ENCODE measurements at regions not wholly inside any gene's neighbourhood (a gene's known extent, or its start where the extent isn't known, plus 50 kb on each side); places are given as distances from the start of the nearest gene placed in this dataset.
"Not testable (repeated sequence)": the region's sequence is repeated elsewhere in the genome, so short reads cannot be mapped to it uniquely, and the experiment has no call there.

- no peak for DNase-seq
Measured at GRCh38 chr9:78383130-78383529, 86.2 kb downstream of the PSAT1 start.

DNA sequence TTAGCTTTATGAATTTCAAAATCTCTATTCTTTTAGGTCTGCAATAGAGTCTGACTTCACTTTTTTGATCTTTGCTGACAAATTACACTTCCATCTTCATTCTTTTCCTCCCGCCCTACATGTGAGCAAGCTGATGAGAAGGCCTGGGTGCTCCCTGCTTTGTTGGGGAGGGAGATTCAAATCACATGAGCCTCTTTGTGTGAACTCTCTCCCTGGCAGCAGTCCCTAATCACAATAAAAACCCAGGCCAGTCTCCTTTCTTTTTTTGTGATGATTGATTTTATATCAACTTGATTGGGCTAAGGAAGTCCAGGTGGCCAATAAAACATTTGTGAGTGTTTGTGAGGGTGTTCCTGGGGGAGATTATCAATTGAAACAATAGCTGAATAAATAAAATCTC is 89.4 kb downstream of the PSAT1 start:
- no peak for DNase-seq

DNA sequence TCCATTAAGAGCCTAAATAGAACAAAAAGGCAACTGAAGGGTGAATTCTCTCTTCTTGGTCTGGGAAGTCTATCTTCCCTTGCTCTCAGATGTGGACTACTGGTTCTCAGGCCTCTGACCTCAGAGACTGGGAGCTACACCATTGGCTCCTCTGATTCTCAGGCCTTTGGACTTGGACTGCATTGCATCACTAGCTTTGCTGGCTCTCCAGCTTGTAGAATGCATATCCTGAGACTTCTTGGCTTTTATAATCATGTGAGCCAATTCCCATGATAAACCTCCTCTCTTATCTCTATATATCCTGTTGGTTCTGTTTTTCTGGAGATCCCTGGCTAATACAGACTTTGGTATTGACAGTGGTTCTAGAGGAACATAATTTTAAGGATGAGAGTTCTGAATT is 89.8 kb downstream of the PSAT1 start:
- no peak for DNase-seq

GRCh38 chr9:78393340-78393739 is 96.4 kb downstream of the PSAT1 start:
- DNase-seq = no peak

GRCh38 chr9:78393932-78394331 is 97.0 kb downstream of the PSAT1 start:
- no peak for DNase-seq

DNA sequence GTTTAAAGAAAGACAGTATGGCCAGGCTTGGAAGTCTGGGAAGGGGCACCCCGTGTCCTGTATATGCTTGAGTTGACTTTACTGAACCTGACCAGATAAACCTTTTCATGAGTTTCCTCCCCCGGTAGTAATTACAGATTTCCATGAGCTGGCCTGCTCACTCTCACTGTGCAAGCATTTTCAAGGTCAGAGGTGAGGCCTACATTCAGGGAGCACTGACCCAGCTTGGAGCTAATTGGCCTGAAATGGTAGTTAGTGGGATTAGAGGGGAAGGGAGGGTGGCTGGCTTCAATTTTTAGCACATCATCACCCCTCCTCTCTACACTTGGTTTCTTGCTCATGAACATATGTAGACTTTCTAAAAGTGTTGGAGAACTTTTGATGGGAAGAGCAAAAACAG is 99.2 kb downstream of the PSAT1 start:
- no peak for DNase-seq

DNA sequence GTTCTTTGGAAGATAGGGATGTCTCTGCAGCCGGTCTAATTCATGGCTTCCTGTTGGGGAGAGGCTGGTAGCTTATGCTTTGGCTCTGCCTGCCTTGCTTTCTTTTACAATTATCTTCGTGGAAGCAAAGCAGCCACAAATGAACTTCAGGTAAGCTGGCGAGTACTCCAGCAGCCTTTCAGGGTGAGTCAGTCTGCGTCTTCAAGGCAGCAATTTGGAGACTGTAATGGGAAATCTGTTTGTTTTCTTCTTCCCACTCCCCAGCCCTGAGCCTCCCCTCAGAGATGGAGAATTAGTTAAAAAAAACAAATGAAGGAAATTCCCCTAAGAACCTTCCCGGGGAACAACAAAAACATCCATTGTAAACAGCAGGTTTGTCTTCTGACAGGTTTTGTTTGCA is 100.1 kb downstream of the PSAT1 start:
- no peak for DNase-seq

DNA sequence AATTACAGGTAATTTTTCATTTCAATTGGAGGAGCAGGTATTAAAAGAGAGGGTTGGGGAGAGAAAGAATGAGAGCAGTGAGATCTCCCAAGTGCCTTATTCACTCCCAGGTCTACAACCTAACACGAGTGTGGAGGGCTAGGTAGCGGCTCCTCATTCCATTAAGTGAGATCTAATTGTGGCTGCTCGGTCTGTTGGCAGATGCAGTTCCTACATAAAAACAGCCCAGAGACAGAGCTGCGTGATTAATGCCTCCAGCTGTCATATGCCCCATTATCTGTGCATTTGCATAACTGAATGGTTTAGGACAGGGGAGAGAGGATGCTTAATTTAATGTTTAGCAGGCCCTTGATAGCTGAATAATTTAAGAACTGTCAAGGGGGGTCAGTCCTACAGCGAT is 100.5 kb downstream of the PSAT1 start:
- DNase-seq = peak; percentile 9

- DNase-seq = no peak
Measured at GRCh38 chr9:78399153-78399552, 102.2 kb downstream of the PSAT1 start.

- DNase-seq = no peak
Measured at GRCh38 chr9:78400496-78400895, 103.6 kb downstream of the PSAT1 start.

DNA sequence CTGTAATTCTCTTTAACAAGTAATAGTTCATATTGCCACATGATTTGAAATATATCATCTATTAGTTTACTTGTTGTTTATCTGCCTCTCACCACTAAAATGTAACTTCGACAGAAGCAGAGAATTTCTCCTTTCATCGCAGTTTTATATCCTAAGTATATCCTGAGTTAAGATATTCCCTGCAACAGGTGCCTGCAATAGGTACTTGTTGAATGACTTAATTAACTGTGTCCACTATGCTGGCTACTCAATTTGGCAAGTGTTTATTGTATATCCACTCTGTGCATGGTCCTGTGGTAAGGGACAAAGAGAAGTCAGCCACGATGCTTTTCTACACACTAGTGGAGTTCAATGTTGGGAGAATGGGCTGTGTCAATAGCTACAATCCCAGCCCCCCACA is 108.5 kb downstream of the PSAT1 start:
- DNase-seq = no peak

DNA sequence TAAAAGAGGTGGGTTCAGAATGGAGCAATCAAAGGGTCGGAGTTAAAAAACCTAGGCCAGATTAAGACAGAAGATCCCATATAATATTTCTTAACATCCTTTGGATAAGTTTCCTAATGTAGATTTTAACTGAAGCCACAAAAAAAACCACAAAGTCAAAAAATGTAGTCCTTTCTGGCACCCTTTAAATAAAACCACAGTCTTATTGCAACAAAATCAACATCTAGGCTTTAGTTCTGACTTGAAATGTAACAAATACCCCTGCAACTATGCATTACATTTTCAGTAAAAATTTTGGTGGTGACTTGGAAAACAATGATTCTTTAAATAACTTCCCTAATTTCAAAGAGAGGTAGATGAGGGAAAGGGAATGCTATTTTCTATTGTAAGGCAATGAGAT is 109.2 kb downstream of the PSAT1 start:
- DNase-seq = no peak

- DNase-seq = no peak
Measured at GRCh38 chr9:78406933-78407332, 110.0 kb downstream of the PSAT1 start.

GRCh38 chr9:78407636-78408312 is 110.8 kb downstream of the PSAT1 start:
- DNase-seq = peak; percentile 1

DNA sequence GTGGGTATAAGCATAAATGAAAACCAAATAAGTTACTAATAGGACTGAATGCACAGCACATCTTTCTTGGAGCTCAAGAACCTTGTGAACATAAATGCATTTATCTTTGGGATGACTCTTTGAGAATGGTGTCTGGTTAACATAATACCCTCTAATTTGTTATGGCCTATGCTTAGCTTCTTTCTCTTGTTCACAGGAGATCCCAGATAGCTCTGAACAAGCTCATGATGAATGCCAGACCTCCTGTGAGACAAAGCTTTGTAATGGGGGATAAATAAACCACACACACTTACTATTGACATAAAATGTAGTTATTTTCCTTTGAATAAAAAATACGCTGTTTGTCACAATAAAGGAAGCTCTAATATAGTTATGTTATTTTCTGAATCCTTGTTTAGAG is 111.5 kb downstream of the PSAT1 start:
- DNase-seq = no peak

DNA sequence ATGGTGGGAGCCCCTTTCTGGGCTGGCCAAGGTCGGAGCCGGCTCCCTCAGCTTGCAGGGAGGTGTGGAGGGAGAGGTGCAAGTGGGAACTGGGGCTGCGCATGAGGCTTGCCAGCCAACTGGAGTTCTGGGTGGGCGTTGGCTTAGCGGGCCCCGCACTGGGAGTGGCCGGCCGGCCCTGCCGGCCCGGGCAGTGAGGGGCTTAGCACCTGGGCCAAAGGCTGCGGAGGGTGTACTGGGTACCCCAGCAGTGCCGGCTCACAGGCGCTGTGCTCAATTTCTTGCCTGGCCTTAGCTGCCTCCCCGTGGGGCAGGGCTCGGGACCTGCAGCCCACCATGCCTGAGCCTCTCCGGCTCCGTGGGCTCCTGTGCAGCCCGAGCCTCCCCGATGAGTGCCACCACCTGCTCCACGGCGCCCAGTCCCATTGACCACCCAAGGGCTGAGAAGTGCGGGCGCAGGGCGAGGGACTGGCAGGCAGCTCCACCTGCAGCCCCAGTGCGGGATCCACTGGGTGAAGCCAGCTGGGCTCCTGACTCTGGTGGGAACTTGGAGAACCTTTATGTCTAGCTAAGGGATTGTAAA is 113.1 kb downstream of the PSAT1 start:
- not testable (repeated sequence) for DNase-seq

DNA sequence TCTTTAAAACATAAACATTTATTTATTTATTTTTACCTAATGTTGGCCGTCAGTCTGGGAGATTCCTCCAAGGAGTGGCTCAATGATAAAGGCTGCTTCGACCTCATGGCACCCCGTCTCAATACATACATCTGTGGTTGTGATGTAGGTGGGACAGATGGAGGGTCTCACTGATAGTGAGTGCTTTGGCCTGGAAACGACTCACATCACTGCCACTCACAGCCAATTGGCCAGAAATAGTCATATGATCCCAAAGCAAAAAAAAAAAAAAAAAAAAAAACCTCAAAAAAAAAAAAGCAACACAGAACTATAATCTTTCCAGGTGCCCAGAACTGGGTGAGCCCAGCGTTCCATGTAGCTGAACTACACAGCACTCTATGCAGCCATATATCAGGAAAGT is 125.4 kb downstream of the PSAT1 start:
- no peak for DNase-seq

- DNase-seq = no peak
Measured at GRCh38 chr9:78424299-78424698, 127.4 kb downstream of the PSAT1 start.

- DNase-seq = no peak
Measured at GRCh38 chr9:78428640-78429039, 131.7 kb downstream of the PSAT1 start.

GRCh38 chr9:78430387-78430786 is 133.5 kb downstream of the PSAT1 start:
- no peak for DNase-seq

- DNase-seq = not testable (repeated sequence)
Measured at GRCh38 chr9:78431039-78431438, 134.1 kb downstream of the PSAT1 start.

- no peak for DNase-seq
Measured at GRCh38 chr9:78436873-78437272, 139.9 kb downstream of the PSAT1 start.

DNA sequence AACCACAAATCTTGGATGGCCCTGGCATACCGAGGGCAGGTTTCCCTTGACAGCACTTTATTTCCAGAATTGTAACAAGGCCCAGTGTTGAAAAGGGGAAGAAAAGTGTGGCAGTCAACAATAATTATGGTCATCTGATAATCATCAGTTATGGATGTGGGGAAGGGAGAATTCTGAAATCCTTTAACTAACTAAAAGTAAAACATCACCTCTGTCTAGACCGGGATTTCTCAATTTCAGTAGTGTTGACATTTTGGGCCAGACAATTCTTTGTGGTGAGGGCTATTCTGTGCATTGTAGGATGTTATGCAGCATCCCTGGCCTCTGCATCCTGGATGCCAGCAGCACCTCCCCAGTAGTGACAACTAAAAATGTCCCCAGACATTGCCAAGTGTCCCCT is 140.4 kb downstream of the PSAT1 start:
- no peak for DNase-seq

GRCh38 chr9:78437806-78438205 is 140.9 kb downstream of the PSAT1 start:
- DNase-seq = no peak

Data from renal pelvis (tissue), 1 donor.